Suprapubic skin (tissue), 4 donors: ENCODE measurements at regions not wholly inside any gene's neighbourhood (a gene's known extent, or its start where the extent isn't known, plus 50 kb on each side); places are given as distances from the start of the nearest gene placed in this dataset.

ENCODE experiments used
- DNase-seq, 2 donors: peaks; one replicate each; pipeline ENCODE4 v3.0.0-alpha.2; 2019; ENCODE audit warnings: low spot score in 2 of 2
- H3K27ac ChIP-seq: fragments of 200-600 bp; sonication (generic); one replicate; pipeline ENCODE4 v1.5.1; 2019
- H3K27me3 ChIP-seq: fragments of 200-600 bp; sonication (generic); one replicate; pipeline ENCODE4 v1.5.1; 2019
- H3K36me3 ChIP-seq: fragments of 200-600 bp; sonication (generic); one replicate; pipeline ENCODE4 v1.5.1; 2019
- H3K4me1 ChIP-seq: fragments of 200-600 bp; sonication (generic); one replicate; pipeline ENCODE4 v1.5.1; 2019
- H3K4me3 ChIP-seq: fragments of 200-600 bp; sonication (generic); one replicate; pipeline ENCODE4 v1.5.1; 2019; ENCODE audit warnings: mild to moderate bottlenecking
- H3K9me3 ChIP-seq: fragments of 200-600 bp; sonication (generic); one replicate; pipeline ENCODE4 v1.5.1; 2019
- CTCF ChIP-seq, 2 donors: fragments of 200-600 bp in 1 of 2; fragments of 450-650 bp in 1 of 2; sonication (generic) in 1 of 2; IDR thresholded peaks; one replicate each; pipeline ENCODE4 v1.5.1; 2016 to 2019; ENCODE audit warnings: antibody characterized with exemption in 2 of 2, mild to moderate bottlenecking in 1 of 2, moderate library complexity in 1 of 2
- EP300 ChIP-seq: sonication (generic); formaldehyde crosslinking; IDR thresholded peaks from one replicate; pipeline ENCODE4 v1.6.1; 2017; ENCODE audit warnings: antibody characterized with exemption
- POLR2A ChIP-seq, 2 donors: fragments of 450-650 bp; IDR thresholded peaks; one replicate each; pipeline ENCODE4 v1.6.1; 2017; ENCODE audit warnings: antibody characterized with exemption in 2 of 2, mild to moderate bottlenecking in 2 of 2, moderate library complexity in 2 of 2
- POLR2AphosphoS5 ChIP-seq, 3 donors: sonication (generic); formaldehyde crosslinking; IDR thresholded peaks; one replicate each; pipeline ENCODE4 v1.6.1; 2017; ENCODE audit warnings: antibody characterized with exemption in 3 of 3
- WGBS: methylation state at CpG from one replicate; pipeline ENCODE4 v1.1.5; 2018; 5-methylcytosine and 5-hydroxymethylcytosine counted together

DNA sequence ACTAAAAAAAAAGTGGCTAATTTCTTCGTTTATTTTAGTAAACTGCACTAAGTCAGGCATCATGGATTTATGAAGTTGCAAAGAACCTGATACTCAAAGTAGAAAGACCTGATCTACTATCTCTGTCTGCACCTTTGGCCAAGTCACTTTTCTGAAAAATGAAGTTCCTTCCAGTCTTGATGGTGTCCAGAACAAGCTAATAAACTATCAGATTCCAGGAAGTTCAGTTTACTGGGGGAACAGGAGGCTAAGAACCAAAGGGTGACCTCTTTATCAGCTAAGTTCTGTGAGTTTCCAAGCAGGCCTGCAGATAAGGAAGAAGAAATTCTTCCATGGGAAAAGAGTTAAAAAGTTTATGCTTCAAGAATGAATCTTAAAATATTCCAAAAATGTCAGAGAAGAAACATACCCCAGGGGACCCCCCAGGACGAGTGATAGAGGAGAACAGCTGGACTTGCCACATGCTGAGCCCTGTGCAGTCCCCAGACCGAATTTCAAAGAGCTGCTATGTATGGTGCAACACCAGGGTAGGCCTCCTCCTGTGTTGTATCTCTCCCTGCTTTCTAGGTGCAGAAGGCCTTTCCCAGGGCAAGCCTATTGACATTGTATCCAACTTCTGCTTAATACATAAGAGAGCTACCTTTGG is 72.8 kb upstream of the FGGY start:
- no peaks in the 10 kb centered on the region for H3K9me3 ChIP-seq
- TF ChIP-seq POLR2AphosphoS5 (IDR thresholded peaks at IDR 0.05) (no peak), EP300 (no peak), CTCF (IDR thresholded peaks at IDR 0.05) (no peak), POLR2A (IDR thresholded peaks at IDR 0.05) (no peak)
- H3K4me1 ChIP-seq, result no peaks in the 10 kb centered on the region
- 58% methylated on average over 3 of the region's 3 CpGs for WGBS
- no peak for DNase-seq
- no peak overlapping the region for H3K27ac ChIP-seq
- H3K36me3 ChIP-seq, result no peaks in the 10 kb centered on the region
- H3K4me3 ChIP-seq, result no peak overlapping the region
- no peaks in the 10 kb centered on the region for H3K27me3 ChIP-seq

DNA sequence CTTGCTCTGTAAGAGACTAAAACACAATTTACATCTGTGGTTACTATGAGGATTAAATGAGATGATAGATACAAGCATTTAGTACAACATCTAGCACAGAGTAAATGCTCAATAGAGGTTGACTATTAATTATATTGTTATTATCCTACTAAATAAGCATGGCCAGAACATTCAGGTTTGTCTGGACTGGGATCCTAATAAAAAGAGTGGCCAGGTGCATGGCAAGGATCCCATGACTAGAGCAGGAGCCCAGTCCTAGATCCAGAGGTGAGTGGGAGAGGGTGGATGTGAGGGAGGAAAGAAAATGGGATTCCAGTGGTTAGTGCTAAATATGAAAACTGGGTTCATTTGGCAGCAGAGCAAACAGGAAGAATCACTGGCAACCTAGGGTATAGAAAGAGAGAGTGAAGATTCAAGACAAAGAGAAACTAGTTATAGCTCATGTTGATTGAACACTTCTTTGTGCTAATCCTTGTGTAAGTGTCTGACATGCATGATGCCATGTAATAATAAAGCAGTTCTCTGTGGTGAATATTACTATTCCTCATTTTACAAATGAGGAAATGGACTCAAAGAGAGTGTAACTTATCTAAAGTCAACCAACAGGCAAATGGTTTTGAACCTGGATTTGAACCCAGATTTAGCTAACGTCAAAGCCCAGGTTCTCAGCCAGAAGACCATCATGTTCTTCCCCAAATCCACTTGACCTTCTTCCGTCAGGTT is 71.1 kb upstream of the FGGY start:
- Histone ChIP-seq H3K9me3 (no peaks in the 10 kb centered on the region), H3K4me3 (no peak overlapping the region), H3K27ac (no peak overlapping the region), H3K27me3 (no peaks in the 10 kb centered on the region), H3K36me3 (no peaks in the 10 kb centered on the region), H3K4me1 (peaks cover 4% of the 10 kb centered on the region)
- WGBS, result 94% methylated on average over 2 of the region's 2 CpGs
- no peak for TF ChIP-seq POLR2AphosphoS5 (IDR thresholded peaks at IDR 0.05)
- no peak for TF ChIP-seq POLR2A (IDR thresholded peaks at IDR 0.05)
- no peak for TF ChIP-seq EP300
- TF ChIP-seq CTCF (IDR thresholded peaks at IDR 0.05), result no peak
- DNase-seq, result no peak

DNA sequence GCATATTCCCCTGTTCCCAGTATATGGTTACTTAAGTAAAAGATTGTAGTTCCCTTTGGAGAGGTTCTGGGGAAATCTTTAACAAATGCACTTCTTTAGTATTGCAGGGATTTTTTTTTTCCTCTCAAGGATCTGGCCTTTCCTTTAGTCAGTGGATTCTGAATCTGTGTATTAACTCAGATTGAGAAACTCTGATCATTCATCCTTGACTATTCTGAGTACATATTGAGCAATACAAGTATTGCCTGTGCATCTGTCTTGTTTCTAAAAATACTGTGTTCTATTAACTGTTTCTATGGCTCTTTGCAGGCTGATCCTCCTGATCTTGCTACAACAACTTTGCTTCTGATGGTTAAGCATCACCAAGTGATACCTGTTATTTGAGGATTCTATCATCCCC is 67.8 kb upstream of the FGGY start:
- Histone ChIP-seq H3K27ac (no peak overlapping the region), H3K9me3 (no peaks in the 10 kb centered on the region), H3K4me1 (peaks cover 4% of the 10 kb centered on the region), H3K36me3 (no peaks in the 10 kb centered on the region), H3K27me3 (no peaks in the 10 kb centered on the region), H3K4me3 (no peak overlapping the region)
- no peak for TF ChIP-seq CTCF (IDR thresholded peaks at IDR 0.05)
- no peak for TF ChIP-seq EP300
- TF ChIP-seq POLR2A (IDR thresholded peaks at IDR 0.05), result no peak
- no peak for TF ChIP-seq POLR2AphosphoS5 (IDR thresholded peaks at IDR 0.05)
- no peak for DNase-seq

GRCh38 chr1:59230622-59231021 is 66.3 kb upstream of the FGGY start:
- Histone ChIP-seq H3K27ac (no peak overlapping the region), H3K4me1 (peaks cover 4% of the 10 kb centered on the region), H3K36me3 (no peaks in the 10 kb centered on the region), H3K27me3 (no peaks in the 10 kb centered on the region), H3K9me3 (no peaks in the 10 kb centered on the region), H3K4me3 (no peak overlapping the region)
- 72% methylated on average over 2 of the region's 2 CpGs for WGBS
- no peak for DNase-seq
- no peak for TF ChIP-seq EP300
- no peak for TF ChIP-seq POLR2AphosphoS5 (IDR thresholded peaks at IDR 0.05)
- no peak for TF ChIP-seq CTCF (IDR thresholded peaks at IDR 0.05)
- no peak for TF ChIP-seq POLR2A (IDR thresholded peaks at IDR 0.05)

- Histone ChIP-seq H3K27me3 (no peaks in the 10 kb centered on the region), H3K27ac (no peak overlapping the region), H3K4me1 (peaks cover 4% of the 10 kb centered on the region), H3K9me3 (no peaks in the 10 kb centered on the region), H3K4me3 (no peak overlapping the region), H3K36me3 (no peaks in the 10 kb centered on the region)
- no peak for DNase-seq
- WGBS, result 77% methylated on average over 6 of the region's 6 CpGs
- no peak for TF ChIP-seq POLR2A (IDR thresholded peaks at IDR 0.05)
- no peak for TF ChIP-seq CTCF (IDR thresholded peaks at IDR 0.05)
- TF ChIP-seq POLR2AphosphoS5 (IDR thresholded peaks at IDR 0.05), result no peak
- no peak for TF ChIP-seq EP300
Observed at GRCh38 chr1:59232216-59232615, 64.7 kb upstream of the FGGY start.
